ENCODE measurements at regions not wholly inside any gene's neighbourhood (a gene's known extent, or its start where the extent isn't known, plus 50 kb on each side); places are given as distances from the start of the nearest gene placed in this dataset.

GRCh38 chr21:23307065-23307464 is 2300.2 kb downstream of the MRPL39 start:
- DNase-seq (ENCODE audit: low read depth): no peak
- in situ Hi-C loops (cut with HindIII; ENCODE audit: low sequenced_read_pairs): no loop called here
- no peak overlapping the region for H3K4me3 ChIP-seq (ENCODE audit: low read depth, low read length)
- no peak for TF ChIP-seq CTCF (IDR thresholded peaks at IDR 0.05; ENCODE audit: low read depth, low read length, missing control alignments)

- H3K4me3 ChIP-seq (ENCODE audit: low read depth, low read length): no peak overlapping the region
- no peak for DNase-seq (ENCODE audit: low read depth)
- TF ChIP-seq CTCF (IDR thresholded peaks at IDR 0.05; ENCODE audit: low read depth, low read length, missing control alignments): no peak
- in situ Hi-C loops (cut with HindIII; ENCODE audit: low sequenced_read_pairs): no loop called here
Measured at GRCh38 chr21:23292292-23292691, 2294.1 kb downstream of the NCAM2 start.

DNA sequence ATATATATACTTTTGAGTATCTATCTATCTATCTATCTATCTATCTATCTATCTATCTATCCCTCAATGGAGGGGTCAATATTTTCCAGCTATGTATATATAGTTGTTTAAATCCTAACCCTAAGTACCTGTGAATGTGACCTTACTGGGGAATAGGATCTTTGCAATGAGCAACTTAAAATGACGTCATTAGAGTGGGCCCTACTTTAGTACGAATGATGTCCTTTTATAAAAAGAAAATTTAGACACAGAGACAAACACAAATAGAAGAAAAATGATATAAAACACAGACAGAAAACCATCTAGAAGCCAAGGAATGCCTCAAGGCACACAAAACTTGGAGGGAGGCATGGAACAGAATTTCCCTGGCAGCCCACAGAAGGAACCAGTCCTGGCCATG is 2283.7 kb downstream of the NCAM2 start:
- TF ChIP-seq CTCF (IDR thresholded peaks at IDR 0.05; ENCODE audit: low read depth, low read length, missing control alignments): no peak
- no peak overlapping the region for H3K4me3 ChIP-seq (ENCODE audit: low read depth, low read length)
- in situ Hi-C loops (cut with HindIII; ENCODE audit: low sequenced_read_pairs): no loop called here
- DNase-seq (ENCODE audit: low read depth): no peak

GRCh38 chr21:23249760-23250159 is 2251.6 kb downstream of the NCAM2 start:
- no peak for DNase-seq (ENCODE audit: low read depth)
- in situ Hi-C loops (cut with HindIII; ENCODE audit: low sequenced_read_pairs): no loop called here
- TF ChIP-seq CTCF (IDR thresholded peaks at IDR 0.05; ENCODE audit: low read depth, low read length, missing control alignments): no peak
- no peak overlapping the region for H3K4me3 ChIP-seq (ENCODE audit: low read depth, low read length)

DNA sequence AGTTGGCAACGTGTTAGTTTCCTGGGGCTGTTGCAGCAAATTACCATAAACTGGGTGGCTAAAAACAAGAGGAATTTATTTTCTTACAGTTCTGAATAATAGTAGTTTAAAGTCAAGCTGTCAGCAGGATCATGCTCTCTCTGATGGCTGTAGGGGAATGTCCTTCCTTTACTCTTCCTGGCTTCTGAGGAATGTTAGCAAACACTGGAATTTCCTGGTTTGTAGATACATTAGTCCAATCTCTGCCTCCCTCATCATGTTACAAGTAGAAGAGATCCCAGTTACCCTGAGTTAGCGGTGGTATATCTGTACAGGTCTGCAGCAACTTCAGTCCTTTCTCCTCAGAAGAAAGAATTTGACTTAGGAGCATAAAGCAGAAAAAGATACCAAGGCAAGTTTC is 2249.1 kb downstream of the NCAM2 start:
- in situ Hi-C loops (cut with HindIII; ENCODE audit: low sequenced_read_pairs): no loop called here
- TF ChIP-seq CTCF (IDR thresholded peaks at IDR 0.05; ENCODE audit: low read depth, low read length, missing control alignments): no peak
- H3K4me3 ChIP-seq (ENCODE audit: low read depth, low read length): no peak overlapping the region
- no peak for DNase-seq (ENCODE audit: low read depth)

DNA sequence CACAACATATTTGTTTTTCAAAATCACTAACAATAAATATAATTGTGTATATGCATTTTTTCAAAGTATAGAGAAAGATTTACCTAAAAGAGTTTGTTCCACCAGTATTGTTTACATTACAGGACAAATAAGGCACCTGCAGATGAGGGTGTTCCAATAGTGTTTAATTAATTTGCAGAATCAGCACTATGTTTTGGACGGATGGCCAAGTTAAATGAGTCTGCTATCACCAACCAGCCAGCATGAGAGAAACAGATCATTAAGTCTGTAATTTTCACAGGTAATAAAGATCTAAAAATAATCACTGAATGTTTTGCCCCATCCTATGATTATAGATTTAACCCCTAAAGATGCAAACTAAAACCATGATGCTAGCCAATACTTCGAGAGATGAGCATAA is 2247.0 kb downstream of the NCAM2 start:
- H3K4me3 ChIP-seq (ENCODE audit: low read depth, low read length): no peak overlapping the region
- in situ Hi-C loops (cut with HindIII; ENCODE audit: low sequenced_read_pairs): no loop called here
- TF ChIP-seq CTCF (IDR thresholded peaks at IDR 0.05; ENCODE audit: low read depth, low read length, missing control alignments): no peak
- no peak for DNase-seq (ENCODE audit: low read depth)

GRCh38 chr21:23223882-23224281 is 2225.7 kb downstream of the NCAM2 start:
- no peak for DNase-seq (ENCODE audit: low read depth)
- in situ Hi-C loops (cut with HindIII; ENCODE audit: low sequenced_read_pairs): no loop called here
- TF ChIP-seq CTCF (IDR thresholded peaks at IDR 0.05; ENCODE audit: low read depth, low read length, missing control alignments): no peak
- no peak overlapping the region for H3K4me3 ChIP-seq (ENCODE audit: low read depth, low read length)
